GM12874 (cell line): ENCODE measurements at regions not wholly inside any gene's neighbourhood (a gene's known extent, or its start where the extent isn't known, plus 50 kb on each side); places are given as distances from the start of the nearest gene placed in this dataset.

Experiments
- CTCF ChIP-seq: IDR thresholded peaks from 2 replicates; pipeline ENCODE4 v1.5.1; 2011; ENCODE audit warnings: low read depth, mild to moderate bottlenecking, control low read depth, low read length, moderate library complexity; ENCODE audit not compliant: insufficient read depth

- no peak for TF ChIP-seq CTCF
Measured at GRCh38 chr2:111632661-111633060, 251.3 kb downstream of the ANAPC1 start.

GRCh38 chr2:111633189-111633588, 250.8 kb downstream of the ANAPC1 start:
- TF ChIP-seq CTCF, result no peak

- TF ChIP-seq CTCF, result no peak
Measured at GRCh38 chr2:111633643-111634042, 250.3 kb downstream of the ANAPC1 start.

- TF ChIP-seq CTCF, result no peak
Measured at GRCh38 chr2:111634050-111634794, 249.8 kb downstream of the ANAPC1 start.

GRCh38 chr2:111634995-111635538, 248.9 kb downstream of the ANAPC1 start:
- no peak for TF ChIP-seq CTCF

GRCh38 chr2:111636905-111637304, 247.1 kb downstream of the ANAPC1 start:
- TF ChIP-seq CTCF, result no peak

- no peak for TF ChIP-seq CTCF
Measured at GRCh38 chr2:111638274-111638877, 245.6 kb downstream of the ANAPC1 start.
